IMR-90 (cell line): ENCODE measurements at regions not wholly inside any gene's neighbourhood (a gene's known extent, or its start where the extent isn't known, plus 50 kb on each side); places are given as distances from the start of the nearest gene placed in this dataset.

Experiments
- BHLHE40 ChIP-seq: fragments of 150-350 bp; IDR thresholded peaks from 2 replicates; pipeline ENCODE4 v1.6.1; 2016; ENCODE audit warnings: mild to moderate bottlenecking, low read depth, low read length
- CEBPB ChIP-seq: IDR thresholded peaks from 2 replicates; pipeline ENCODE4 v1.6.1; 2012; ENCODE audit warnings: low read depth, low read length, improper control_type of control experiment
- MAFK ChIP-seq: IDR thresholded peaks from 2 replicates; pipeline ENCODE4 v1.6.1; 2012; ENCODE audit warnings: low read depth, low read length, improper control_type of control experiment
- MAZ ChIP-seq: IDR thresholded peaks from 2 replicates; pipeline ENCODE4 v1.6.1; 2012; ENCODE audit warnings: low read depth, mild to moderate bottlenecking, low read length, improper control_type of control experiment, moderate library complexity, borderline replicate concordance
- MXI1 ChIP-seq: IDR thresholded peaks from 2 replicates; pipeline ENCODE4 v1.6.1; 2012; ENCODE audit warnings: low read depth, mild to moderate bottlenecking, low read length, moderate library complexity, borderline replicate concordance
- NFE2L2 ChIP-seq: fragments of 150-350 bp; IDR thresholded peaks from 2 replicates; pipeline ENCODE4 v1.6.1; 2016; ENCODE audit warnings: low read depth, mild to moderate bottlenecking, low read length
- POLR2A ChIP-seq: IDR thresholded peaks from 2 replicates; pipeline ENCODE4 v1.6.1; 2012; ENCODE audit warnings: mild to moderate bottlenecking, low read depth, low read length
- RCOR1 ChIP-seq: IDR thresholded peaks from 2 replicates; pipeline ENCODE4 v1.6.1; 2012; ENCODE audit warnings: mild to moderate bottlenecking, low read length, improper control_type of control experiment; ENCODE audit not compliant: insufficient replicate concordance
- RFX5 ChIP-seq: IDR thresholded peaks from 2 replicates; pipeline ENCODE4 v1.8.0; 2012; ENCODE audit warnings: low read depth, mild to moderate bottlenecking, low read length, moderate library complexity
- SMC3 ChIP-seq: fragments of 150-350 bp; IDR thresholded peaks from 2 replicates; pipeline ENCODE4 v1.6.1; 2016; ENCODE audit warnings: low read depth, mild to moderate bottlenecking, antibody characterized with exemption, low read length, moderate library complexity
- TF ChIP-seq, protein P1 (sequence below): conservative IDR thresholded peaks from 2 replicates; pipeline ENCODE4 v1.5.1; 2012; ENCODE audit warnings: mild to moderate bottlenecking, low read depth, low read length, improper control_type of control experiment
- TF ChIP-seq, protein P2 (sequence below): fragments of 150-350 bp; IDR thresholded peaks from 2 replicates; pipeline ENCODE4 v1.6.1; 2016; ENCODE audit warnings: low read depth, mild to moderate bottlenecking, low read length, moderate library complexity, borderline replicate concordance
- TF ChIP-seq, protein P3 (sequence below): fragments of 150-350 bp; IDR thresholded peaks from 2 replicates; pipeline ENCODE4 v1.6.1; 2017; ENCODE audit warnings: mild to moderate bottlenecking, antibody characterized with exemption, low read length, low read depth

GRCh38 chr17:11135819-11136218 lies 105.2 kb upstream of the SHISA6 start:
- TF ChIP-seq, protein P1, sequence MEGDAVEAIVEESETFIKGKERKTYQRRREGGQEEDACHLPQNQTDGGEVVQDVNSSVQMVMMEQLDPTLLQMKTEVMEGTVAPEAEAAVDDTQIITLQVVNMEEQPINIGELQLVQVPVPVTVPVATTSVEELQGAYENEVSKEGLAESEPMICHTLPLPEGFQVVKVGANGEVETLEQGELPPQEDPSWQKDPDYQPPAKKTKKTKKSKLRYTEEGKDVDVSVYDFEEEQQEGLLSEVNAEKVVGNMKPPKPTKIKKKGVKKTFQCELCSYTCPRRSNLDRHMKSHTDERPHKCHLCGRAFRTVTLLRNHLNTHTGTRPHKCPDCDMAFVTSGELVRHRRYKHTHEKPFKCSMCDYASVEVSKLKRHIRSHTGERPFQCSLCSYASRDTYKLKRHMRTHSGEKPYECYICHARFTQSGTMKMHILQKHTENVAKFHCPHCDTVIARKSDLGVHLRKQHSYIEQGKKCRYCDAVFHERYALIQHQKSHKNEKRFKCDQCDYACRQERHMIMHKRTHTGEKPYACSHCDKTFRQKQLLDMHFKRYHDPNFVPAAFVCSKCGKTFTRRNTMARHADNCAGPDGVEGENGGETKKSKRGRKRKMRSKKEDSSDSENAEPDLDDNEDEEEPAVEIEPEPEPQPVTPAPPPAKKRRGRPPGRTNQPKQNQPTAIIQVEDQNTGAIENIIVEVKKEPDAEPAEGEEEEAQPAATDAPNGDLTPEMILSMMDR = no peak
- no peak for TF ChIP-seq MXI1
- TF ChIP-seq NFE2L2 = no peak
- no peak for TF ChIP-seq CEBPB
- no peak for TF ChIP-seq POLR2A
- TF ChIP-seq, protein P2, sequence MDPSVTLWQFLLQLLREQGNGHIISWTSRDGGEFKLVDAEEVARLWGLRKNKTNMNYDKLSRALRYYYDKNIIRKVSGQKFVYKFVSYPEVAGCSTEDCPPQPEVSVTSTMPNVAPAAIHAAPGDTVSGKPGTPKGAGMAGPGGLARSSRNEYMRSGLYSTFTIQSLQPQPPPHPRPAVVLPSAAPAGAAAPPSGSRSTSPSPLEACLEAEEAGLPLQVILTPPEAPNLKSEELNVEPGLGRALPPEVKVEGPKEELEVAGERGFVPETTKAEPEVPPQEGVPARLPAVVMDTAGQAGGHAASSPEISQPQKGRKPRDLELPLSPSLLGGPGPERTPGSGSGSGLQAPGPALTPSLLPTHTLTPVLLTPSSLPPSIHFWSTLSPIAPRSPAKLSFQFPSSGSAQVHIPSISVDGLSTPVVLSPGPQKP = no peak
- no peak for TF ChIP-seq SMC3
- TF ChIP-seq, protein P3, sequence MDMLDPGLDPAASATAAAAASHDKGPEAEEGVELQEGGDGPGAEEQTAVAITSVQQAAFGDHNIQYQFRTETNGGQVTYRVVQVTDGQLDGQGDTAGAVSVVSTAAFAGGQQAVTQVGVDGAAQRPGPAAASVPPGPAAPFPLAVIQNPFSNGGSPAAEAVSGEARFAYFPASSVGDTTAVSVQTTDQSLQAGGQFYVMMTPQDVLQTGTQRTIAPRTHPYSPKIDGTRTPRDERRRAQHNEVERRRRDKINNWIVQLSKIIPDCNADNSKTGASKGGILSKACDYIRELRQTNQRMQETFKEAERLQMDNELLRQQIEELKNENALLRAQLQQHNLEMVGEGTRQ = no peak
- no peak for TF ChIP-seq BHLHE40
- no peak for TF ChIP-seq RFX5
- no peak for TF ChIP-seq RCOR1
- no peak for TF ChIP-seq MAFK
- TF ChIP-seq MAZ = no peak
